Esophagus muscularis mucosa (tissue), 4 donors: ENCODE measurements at regions not wholly inside any gene's neighbourhood (a gene's known extent, or its start where the extent isn't known, plus 50 kb on each side); places are given as distances from the start of the nearest gene placed in this dataset.

Source experiments
- CTCF ChIP-seq, 3 experiments: fragments of 200-600 bp in 2 of 3; fragments of 450-650 bp in 1 of 3; sonication (generic) in 2 of 3; IDR thresholded peaks; one replicate each; pipeline ENCODE4 v1.5.1; 2017 to 2019; ENCODE audit warnings: antibody characterized with exemption in 3 of 3, mild to moderate bottlenecking in 2 of 3, moderate library complexity in 1 of 3
- EP300 ChIP-seq: sonication (generic); formaldehyde crosslinking; IDR thresholded peaks from one replicate; pipeline ENCODE4 v1.6.1; 2017; ENCODE audit warnings: antibody characterized with exemption
- POLR2A ChIP-seq: fragments of 450-650 bp; IDR thresholded peaks from one replicate; pipeline ENCODE4 v1.6.1; 2017; ENCODE audit warnings: antibody characterized with exemption, moderate library complexity, mild to moderate bottlenecking, low read depth
- POLR2AphosphoS5 ChIP-seq, 2 donors: sonication (generic); formaldehyde crosslinking; IDR thresholded peaks; one replicate each; pipeline ENCODE4 v1.6.1; 2017; ENCODE audit warnings: antibody characterized with exemption in 2 of 2

GRCh38 chr6:141364232-141364631 is 768.5 kb upstream of the GJE1 start:
- TF ChIP-seq CTCF (IDR thresholded peaks at IDR 0.05) (no peak), POLR2AphosphoS5 (IDR thresholded peaks at IDR 0.05) (no peak), POLR2A (no peak), EP300 (no peak)
